GM23338 (cell line): ENCODE measurements at regions not wholly inside any gene's neighbourhood (a gene's known extent, or its start where the extent isn't known, plus 50 kb on each side); places are given as distances from the start of the nearest gene placed in this dataset.

Experiments used
- CTCF ChIP-seq, 2 experiments: fragments of 200-600 bp in 1 of 2; sonication (generic) in 1 of 2; conservative IDR thresholded peaks; 2 replicates each; pipeline versions ENCODE4 v1.5.1 to v1.6.1; 2016 to 2017; ENCODE audit warnings: antibody characterized with exemption in 2 of 2, low read depth in 2 of 2, mild to moderate bottlenecking in 2 of 2, moderate library complexity in 1 of 2
- ETS1 ChIP-seq: IDR thresholded peaks from 2 replicates; pipeline ENCODE4 v1.6.1; 2016; ENCODE audit warnings: antibody characterized with exemption
- EZH2 ChIP-seq: fragments of 200-600 bp; sonication (generic); IDR thresholded peaks from one replicate; pipeline ENCODE4 v1.8.0; 2017; ENCODE audit warnings: antibody characterized with exemption, mild to moderate bottlenecking, low read depth; ENCODE audit not compliant: unreplicated experiment
- POLR2AphosphoS5 ChIP-seq: IDR thresholded peaks from 2 replicates; pipeline ENCODE4 v1.6.1; 2016; ENCODE audit warnings: antibody characterized with exemption, low read depth
- ZNF114 ChIP-seq: fragments of 250-450 bp; sonication (Bioruptor Pico); IDR thresholded peaks from 2 replicates; pipeline ENCODE4 v1.5.0; 2020; ENCODE audit warnings: mild to moderate bottlenecking, moderate library complexity

- TF ChIP-seq ZNF114 (CRISPR knock-in tag) (no peak), ETS1 (no peak), EZH2 (no peak), CTCF (conservative IDR thresholded peaks at IDR 0.05; ENCODE audit: low read depth in 2 of 2) (no peak), POLR2AphosphoS5 (no peak)
Measured at GRCh38 chr3:113062705-113063104, 71.9 kb downstream of the GTPBP8 start.
